ENCODE measurements at regions not wholly inside any gene's neighbourhood (a gene's known extent, or its start where the extent isn't known, plus 50 kb on each side); places are given as distances from the start of the nearest gene placed in this dataset.

DNA sequence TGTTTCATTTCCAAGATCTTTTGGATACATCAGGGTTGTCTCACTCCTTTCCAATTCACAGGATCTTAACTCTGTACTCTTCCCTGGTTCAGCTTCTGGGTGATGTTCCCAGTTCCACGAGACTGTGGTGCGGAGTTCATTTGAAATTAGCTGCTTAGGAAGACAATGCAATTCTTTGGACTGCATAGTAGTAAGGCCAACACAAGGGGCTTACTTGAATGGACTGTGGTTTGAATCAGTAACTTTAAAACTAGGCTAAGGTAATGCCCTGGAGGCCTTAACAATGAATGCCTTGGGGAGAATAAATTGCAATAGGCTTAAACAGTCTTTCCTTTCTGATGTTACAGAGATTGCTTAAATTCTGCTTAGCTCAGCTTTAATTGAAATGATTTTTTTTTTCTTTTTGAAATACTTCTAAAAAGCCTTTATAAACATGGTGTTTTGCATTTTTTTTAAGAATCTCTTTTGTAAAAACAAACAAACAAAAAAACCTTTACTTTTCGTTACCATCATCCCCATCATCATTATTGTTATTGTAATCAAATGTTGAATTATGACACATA is 133.8 kb upstream of the MEF2C start:
- Histone ChIP-seq H3K36me3 (no peaks in the 10 kb centered on the region), H3K4me3 (no peak overlapping the region), H3K27me3 (no peaks in the 10 kb centered on the region), H3K27ac (no peak overlapping the region), H3K9me3 (no peaks in the 10 kb centered on the region), H3K4me1 (no peaks in the 10 kb centered on the region)
- TF ChIP-seq POLR2A (IDR thresholded peaks at IDR 0.05) (no peak), CTCF (IDR thresholded peaks at IDR 0.05) (no peak), POLR2AphosphoS5 (IDR thresholded peaks at IDR 0.05) (no peak), EP300 (IDR thresholded peaks at IDR 0.05) (no peak)
- no peak for DNase-seq (ENCODE audit: low spot score in 2 of 2)
- 94% methylated on average over 3 of the region's 3 CpGs for WGBS

- H3K27ac ChIP-seq = no peak overlapping the region
- no peaks in the 10 kb centered on the region for H3K4me1 ChIP-seq
- no peaks in the 10 kb centered on the region for H3K9me3 ChIP-seq
- no peaks in the 10 kb centered on the region for H3K27me3 ChIP-seq
- no peak for TF ChIP-seq EP300 (IDR thresholded peaks at IDR 0.05)
- TF ChIP-seq CTCF (IDR thresholded peaks at IDR 0.05) = no peak
- no peak for TF ChIP-seq POLR2AphosphoS5 (IDR thresholded peaks at IDR 0.05)
- no peak for TF ChIP-seq POLR2A (IDR thresholded peaks at IDR 0.05)
- no peak for DNase-seq (ENCODE audit: low spot score in 2 of 2)
- WGBS = 45% methylated on average over 1 of the region's 1 CpG
- H3K4me3 ChIP-seq = no peak overlapping the region
- no peaks in the 10 kb centered on the region for H3K36me3 ChIP-seq
Measured at GRCh38 chr5:89015409-89015808, 132.4 kb upstream of the MEF2C start.

DNA sequence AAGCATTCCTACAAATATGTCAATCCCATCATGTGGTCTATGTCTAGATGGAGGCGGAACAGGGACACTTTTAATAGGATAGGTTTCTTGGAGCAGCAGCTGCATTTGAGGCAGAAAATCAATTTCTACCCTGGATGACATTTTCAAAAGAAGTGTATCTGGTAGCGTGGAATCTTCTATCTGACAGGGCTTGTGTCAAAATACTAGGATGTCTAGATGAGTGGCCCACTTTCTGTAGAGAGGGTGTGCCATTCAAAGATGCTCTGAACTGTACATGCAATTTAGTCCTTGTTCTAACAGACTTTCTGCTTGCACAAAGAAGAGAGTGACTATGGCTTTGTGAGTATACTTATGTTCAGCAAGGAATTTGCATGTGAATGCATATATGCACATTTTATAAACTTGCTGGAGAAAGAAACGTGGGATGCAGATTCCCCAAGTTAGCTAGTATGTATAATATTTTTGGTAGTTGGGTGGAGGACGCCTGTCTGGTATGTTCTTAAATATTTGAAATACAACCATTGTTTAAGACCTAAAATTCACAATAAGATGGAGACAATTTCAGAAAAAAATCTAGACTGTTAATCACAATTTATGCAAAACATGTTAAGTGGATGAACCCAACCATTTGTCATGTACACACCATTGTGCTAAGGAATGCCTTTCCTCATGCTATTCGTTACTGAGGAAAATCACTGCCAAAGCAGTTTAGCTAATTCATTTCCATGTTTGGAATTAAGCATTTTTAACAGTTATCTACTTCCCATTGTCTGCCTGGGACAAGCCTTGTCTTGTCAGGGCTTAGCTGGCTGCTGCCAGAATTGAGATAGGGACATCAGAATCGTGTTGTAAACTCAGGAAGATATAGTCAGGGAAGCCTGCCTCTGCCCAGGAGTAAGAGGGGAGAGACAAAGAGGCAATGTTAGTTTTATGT is 129.1 kb upstream of the MEF2C start:
- H3K27me3 ChIP-seq = no peaks in the 10 kb centered on the region
- TF ChIP-seq POLR2AphosphoS5 (IDR thresholded peaks at IDR 0.05) (no peak), EP300 (IDR thresholded peaks at IDR 0.05) (no peak), CTCF (IDR thresholded peaks at IDR 0.05) (no peak), POLR2A (IDR thresholded peaks at IDR 0.05) (no peak)

GRCh38 chr5:89010512-89010911 is 127.5 kb upstream of the MEF2C start:
- 77% methylated on average over 2 of the region's 2 CpGs for WGBS
- DNase-seq (ENCODE audit: low spot score in 2 of 2) = no peak
- no peaks in the 10 kb centered on the region for H3K36me3 ChIP-seq
- H3K27me3 ChIP-seq = no peaks in the 10 kb centered on the region
- H3K4me3 ChIP-seq = no peak overlapping the region
- no peak for TF ChIP-seq CTCF (IDR thresholded peaks at IDR 0.05)
- TF ChIP-seq POLR2AphosphoS5 (IDR thresholded peaks at IDR 0.05) = no peak
- H3K9me3 ChIP-seq = no peaks in the 10 kb centered on the region
- H3K27ac ChIP-seq = no peak overlapping the region
- H3K4me1 ChIP-seq = no peaks in the 10 kb centered on the region

More for the DNA sequence above, 129.1 kb upstream of the MEF2C start:
- DNase-seq (ENCODE audit: low spot score in 2 of 2) = no peak
- Histone ChIP-seq H3K9me3 (no peaks in the 10 kb centered on the region), H3K36me3 (no peaks in the 10 kb centered on the region), H3K4me1 (no peaks in the 10 kb centered on the region), H3K27ac (no peak overlapping the region), H3K4me3 (no peak overlapping the region)
- 71% methylated on average over 6 of the region's 6 CpGs for whole genome bisulfite sequencing

GRCh38 chr5:89008291-89008690 is 125.3 kb upstream of the MEF2C start:
- 96% methylated on average over 1 of the region's 1 CpG for WGBS
- no peaks in the 10 kb centered on the region for H3K36me3 ChIP-seq
- no peak for TF ChIP-seq POLR2A (IDR thresholded peaks at IDR 0.05)
- no peak for TF ChIP-seq POLR2AphosphoS5 (IDR thresholded peaks at IDR 0.05)
- TF ChIP-seq EP300 (IDR thresholded peaks at IDR 0.05) = no peak
- no peak for TF ChIP-seq CTCF (IDR thresholded peaks at IDR 0.05)

More at GRCh38 chr5:89008291-89008690, 125.3 kb upstream of the MEF2C start:
- Histone ChIP-seq H3K4me1 (no peaks in the 10 kb centered on the region), H3K27me3 (no peaks in the 10 kb centered on the region), H3K27ac (no peak overlapping the region), H3K9me3 (no peaks in the 10 kb centered on the region), H3K4me3 (no peak overlapping the region)
- DNase-seq (ENCODE audit: low spot score in 2 of 2) = no peak
